Keratinocyte (primary cell): ENCODE measurements at regions not wholly inside any gene's neighbourhood (a gene's known extent, or its start where the extent isn't known, plus 50 kb on each side); places are given as distances from the start of the nearest gene placed in this dataset.

Experiments used
- EZH2 ChIP-seq: IDR thresholded peaks from one replicate; pipeline ENCODE4 v1.6.1; 2012; ENCODE audit warnings: inconsistent platforms, mild to moderate bottlenecking, low read length, moderate library complexity
- TF ChIP-seq, protein P1 (sequence below), 3 experiments: IDR thresholded peaks in 1 of 3; conservative IDR thresholded peaks in 1 of 3; optimal IDR thresholded peaks in 1 of 3; 2 replicates in 2 of 3; 3 replicates in 1 of 3; pipeline versions ENCODE3 to v1.5.1; 2011; ENCODE audit warnings: low read length in 3 of 3, mild to moderate bottlenecking in 3 of 3, moderate library complexity in 2 of 3, control low read depth in 1 of 3, inconsistent platforms in 1 of 3; ENCODE audit not compliant: insufficient read depth in 2 of 3; ENCODE audit errors: extremely low read depth in 1 of 3

GRCh38 chr18:60649107-60649506 lies 276.5 kb upstream of the MC4R start:
- TF ChIP-seq, protein P1, sequence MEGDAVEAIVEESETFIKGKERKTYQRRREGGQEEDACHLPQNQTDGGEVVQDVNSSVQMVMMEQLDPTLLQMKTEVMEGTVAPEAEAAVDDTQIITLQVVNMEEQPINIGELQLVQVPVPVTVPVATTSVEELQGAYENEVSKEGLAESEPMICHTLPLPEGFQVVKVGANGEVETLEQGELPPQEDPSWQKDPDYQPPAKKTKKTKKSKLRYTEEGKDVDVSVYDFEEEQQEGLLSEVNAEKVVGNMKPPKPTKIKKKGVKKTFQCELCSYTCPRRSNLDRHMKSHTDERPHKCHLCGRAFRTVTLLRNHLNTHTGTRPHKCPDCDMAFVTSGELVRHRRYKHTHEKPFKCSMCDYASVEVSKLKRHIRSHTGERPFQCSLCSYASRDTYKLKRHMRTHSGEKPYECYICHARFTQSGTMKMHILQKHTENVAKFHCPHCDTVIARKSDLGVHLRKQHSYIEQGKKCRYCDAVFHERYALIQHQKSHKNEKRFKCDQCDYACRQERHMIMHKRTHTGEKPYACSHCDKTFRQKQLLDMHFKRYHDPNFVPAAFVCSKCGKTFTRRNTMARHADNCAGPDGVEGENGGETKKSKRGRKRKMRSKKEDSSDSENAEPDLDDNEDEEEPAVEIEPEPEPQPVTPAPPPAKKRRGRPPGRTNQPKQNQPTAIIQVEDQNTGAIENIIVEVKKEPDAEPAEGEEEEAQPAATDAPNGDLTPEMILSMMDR (optimal IDR thresholded peaks at IDR 0.05 in 1 of 3, IDR thresholded peaks at IDR 0.05 in 1 of 3, conservative IDR thresholded peaks at IDR 0.05 in 1 of 3; ENCODE audit: extremely low read depth in 1 of 3, insufficient read depth in 2 of 3, low read length in 3 of 3), result no peak
- no peak for TF ChIP-seq EZH2
